Naive thymus-derived CD4-positive, alpha-beta T cell (primary cell): ENCODE measurements at regions not wholly inside any gene's neighbourhood (a gene's known extent, or its start where the extent isn't known, plus 50 kb on each side); places are given as distances from the start of the nearest gene placed in this dataset.

Experiments
- ATAC-seq: fragments of 150-1000 bp; cut with Tn5 transposase; 2 replicates; pipeline ENCODE4 v1.10.0; 2021; ENCODE audit warnings: mild to moderate bottlenecking, moderate library complexity
- CTCF ChIA-PET: fragments of 350-600 bp; sonication (Branson Sonifier 250); formaldehyde crosslinking; loops from one replicate; lab custom pipeline; 2021; ENCODE audit warnings: antibody characterized with exemption; lab: Charles Lee
- POLR2A ChIA-PET: fragments of 350-600 bp; sonication (Branson Sonifier 250); formaldehyde crosslinking; loops from one replicate; lab custom pipeline; 2021; ENCODE audit warnings: antibody characterized with exemption, inconsistent platforms; lab: Charles Lee
- DNase-seq, 9 donors: peaks; one replicate each; pipeline versions ENCODE4 v3.0.0 to v3.0.0-alpha.2; 2020 to 2022; ENCODE audit warnings: mixed read lengths in 1 of 9
- H3K27ac ChIP-seq: one replicate; pipeline ENCODE4 v1.7.0; 2013; ENCODE audit warnings: mild to moderate bottlenecking, low read depth, low read length, moderate library complexity
- H3K27me3 ChIP-seq, 2 donors: one replicate each; pipeline ENCODE4 v1.7.0; 2013; ENCODE audit warnings: low read length in 2 of 2, mild to moderate bottlenecking in 2 of 2, moderate library complexity in 2 of 2; ENCODE audit not compliant: control insufficient read depth in 2 of 2, insufficient read depth in 2 of 2
- H3K36me3 ChIP-seq, 3 experiments: 1 replicate in 2 of 3; 2 replicates in 1 of 3; pipeline ENCODE4 v1.7.0; 2013; ENCODE audit warnings: low read length in 3 of 3, mild to moderate bottlenecking in 3 of 3, moderate library complexity in 1 of 3; ENCODE audit not compliant: insufficient read depth in 3 of 3, control insufficient read depth in 2 of 3
- H3K4me1 ChIP-seq, 2 donors: one replicate each; pipeline ENCODE4 v1.7.0; 2013; ENCODE audit warnings: low read length in 2 of 2, mild to moderate bottlenecking in 2 of 2, moderate library complexity in 1 of 2; ENCODE audit not compliant: control insufficient read depth in 2 of 2, insufficient read depth in 2 of 2
- H3K4me3 ChIP-seq: 2 replicates; pipeline ENCODE4 v1.7.0; 2013; ENCODE audit warnings: mild to moderate bottlenecking, low read length
- H3K9me3 ChIP-seq, 3 experiments: 1 replicate in 2 of 3; 2 replicates in 1 of 3; pipeline ENCODE4 v1.7.0; 2013; ENCODE audit warnings: low read length in 3 of 3; ENCODE audit not compliant: control insufficient read depth in 2 of 3
- H3K27ac Mint-ChIP-seq, 9 donors: one replicate each; pipeline ENCODE4 v1.8.0; 2020 to 2022; ENCODE audit warnings: mixed read lengths in 9 of 9, mild to moderate bottlenecking in 8 of 9, moderate library complexity in 5 of 9, inconsistent platforms in 2 of 9
- H3K27me3 Mint-ChIP-seq, 5 donors: one replicate each; pipeline ENCODE4 v1.8.0; 2021 to 2022; ENCODE audit warnings: mixed read lengths in 5 of 5, mild to moderate bottlenecking in 1 of 5
- H3K36me3 Mint-ChIP-seq, 5 donors: one replicate each; pipeline ENCODE4 v1.8.0; 2020 to 2022; ENCODE audit warnings: mixed read lengths in 5 of 5, mild to moderate bottlenecking in 3 of 5, inconsistent platforms in 1 of 5
- H3K4me1 Mint-ChIP-seq, 7 donors: one replicate each; pipeline ENCODE4 v1.8.0; 2020 to 2022; ENCODE audit warnings: mixed read lengths in 7 of 7, mild to moderate bottlenecking in 3 of 7, inconsistent platforms in 1 of 7
- H3K4me3 Mint-ChIP-seq, 10 donors: one replicate each; pipeline ENCODE4 v1.8.0; 2020 to 2022; ENCODE audit warnings: mild to moderate bottlenecking in 10 of 10, mixed read lengths in 10 of 10, moderate library complexity in 6 of 10, inconsistent platforms in 2 of 10
- H3K9me3 Mint-ChIP-seq, 11 donors: one replicate each; pipeline ENCODE4 v1.8.0; 2020 to 2022; ENCODE audit warnings: mixed read lengths in 11 of 11, mild to moderate bottlenecking in 4 of 11, inconsistent platforms in 1 of 11, moderate library complexity in 1 of 11
- intact Hi-C, 2 donors: fragments of 100-400 bp; cut with micrococcal nuclease; formaldehyde crosslinking; loops; one replicate each; pipeline ENCODE4 v1.15.1; 2023

- H3K27ac ChIP-seq = no peak overlapping the region
- Mint-ChIP-seq H3K4me3 (no peak overlapping the region), H3K27ac (no peak overlapping the region), H3K4me1 (no peaks in the 10 kb centered on the region), H3K36me3 (no peaks in the 10 kb centered on the region), H3K27me3 (no peaks in the 10 kb centered on the region), H3K9me3 (peaks cover 0 to 12% (median 0%) of the 10 kb centered on the region in 11 donors)
- no peaks in the 10 kb centered on the region for H3K9me3 ChIP-seq
- POLR2A ChIA-PET = no interaction called here
- H3K4me3 ChIP-seq = no peak overlapping the region
- DNase-seq (no peak), ATAC-seq (no peak)
- H3K4me1 ChIP-seq = no peaks in the 10 kb centered on the region
- intact Hi-C loops = no loop called here
- no peaks in the 10 kb centered on the region for H3K27me3 ChIP-seq
- CTCF ChIA-PET = no interaction called here
- H3K36me3 ChIP-seq = no peaks in the 10 kb centered on the region
Observed at GRCh38 chr5:85709728-85710127, 908.0 kb upstream of the COX7C start.

DNA sequence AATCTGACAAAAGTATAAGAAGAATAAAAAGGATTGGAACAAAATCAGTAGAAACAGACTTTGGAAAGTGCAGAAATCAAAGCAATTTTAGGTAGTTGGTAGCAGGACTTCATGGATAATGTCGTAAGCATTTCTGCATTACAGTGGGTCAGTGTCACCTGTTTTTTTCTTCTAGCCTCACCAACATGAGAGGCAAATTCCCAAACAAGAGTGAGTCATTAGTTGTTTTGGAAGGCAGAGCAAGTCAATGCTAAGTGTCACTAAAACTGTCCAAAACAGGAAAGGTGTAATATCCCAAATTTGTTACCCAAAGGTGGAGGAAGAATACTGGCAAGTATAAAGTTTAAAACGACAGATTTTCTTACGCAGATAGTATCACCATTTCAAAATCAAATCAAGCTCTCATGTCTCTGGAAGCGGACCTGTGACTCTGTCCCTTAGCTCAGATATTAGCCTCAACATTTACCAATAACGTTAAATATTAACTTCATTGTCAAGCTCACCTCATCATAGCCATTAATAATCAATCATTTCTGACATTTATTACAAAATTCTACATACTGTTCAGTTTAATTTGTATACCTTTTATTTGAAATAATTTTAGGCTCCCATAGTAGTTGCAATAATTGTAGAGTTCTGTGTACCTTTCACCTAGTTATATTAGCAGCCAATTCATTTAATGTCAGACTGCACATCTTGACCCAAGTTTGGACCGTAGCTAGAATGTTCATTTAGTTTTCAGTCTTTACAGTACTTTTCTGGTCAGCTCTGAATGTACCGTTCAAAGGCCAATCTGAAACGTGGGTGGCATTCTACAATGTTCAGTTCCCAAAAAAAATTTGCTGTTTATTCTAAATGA lies 901.2 kb upstream of the COX7C start:
- Mint-ChIP-seq H3K27ac (no peak overlapping the region), H3K4me3 (no peak overlapping the region), H3K4me1 (no peaks in the 10 kb centered on the region), H3K36me3 (no peaks in the 10 kb centered on the region), H3K27me3 (no peaks in the 10 kb centered on the region), H3K9me3 (peaks cover 0 to 22% (median 0%) of the 10 kb centered on the region in 11 donors)
- POLR2A ChIA-PET = no interaction called here
- Histone ChIP-seq H3K4me1 (no peaks in the 10 kb centered on the region), H3K27ac (no peak overlapping the region), H3K36me3 (no peaks in the 10 kb centered on the region), H3K4me3 (no peak overlapping the region), H3K9me3 (no peaks in the 10 kb centered on the region), H3K27me3 (no peaks in the 10 kb centered on the region)
- no peak for ATAC-seq
- intact Hi-C loops = no loop called here
- CTCF ChIA-PET = no interaction called here
- DNase-seq = no peak

DNA sequence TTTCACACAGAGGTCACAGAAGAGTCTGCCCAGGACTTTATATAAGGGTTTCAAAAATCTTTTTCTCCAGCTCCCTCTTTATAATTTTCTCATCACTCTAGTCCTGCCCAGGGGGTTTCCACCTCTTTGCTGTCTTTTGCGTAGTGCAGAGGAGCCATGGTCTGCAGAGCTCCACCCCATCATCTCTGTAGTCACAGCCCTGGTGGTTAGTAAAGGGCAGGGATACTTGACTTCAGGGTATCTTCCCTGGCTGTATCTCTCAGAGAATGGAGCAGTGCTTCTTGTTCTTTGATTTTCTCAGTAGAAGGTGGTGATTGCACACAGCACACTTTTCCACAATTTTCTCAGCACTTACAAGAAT lies 900.6 kb upstream of the COX7C start:
- no peaks in the 10 kb centered on the region for H3K27me3 Mint-ChIP-seq
- ATAC-seq = no peak
- H3K27ac ChIP-seq = no peak overlapping the region
- H3K27me3 ChIP-seq = no peaks in the 10 kb centered on the region
- H3K27ac Mint-ChIP-seq = no peak overlapping the region
- no peak overlapping the region for H3K4me3 Mint-ChIP-seq
- no peaks in the 10 kb centered on the region for H3K4me1 ChIP-seq
- H3K4me1 Mint-ChIP-seq = no peaks in the 10 kb centered on the region
- H3K9me3 Mint-ChIP-seq = peaks cover 0 to 22% (median 2%) of the 10 kb centered on the region in 11 donors
- no peak overlapping the region for H3K4me3 ChIP-seq
- intact Hi-C loops = no loop called here
- ChIA-PET CTCF (no interaction called here), POLR2A (no interaction called here)
- no peaks in the 10 kb centered on the region for H3K9me3 ChIP-seq
- no peaks in the 10 kb centered on the region for H3K36me3 ChIP-seq
- DNase-seq = no peak
- H3K36me3 Mint-ChIP-seq = no peaks in the 10 kb centered on the region

- Histone ChIP-seq H3K36me3 (no peaks in the 10 kb centered on the region), H3K27ac (no peak overlapping the region), H3K4me3 (no peak overlapping the region), H3K27me3 (no peaks in the 10 kb centered on the region), H3K4me1 (no peaks in the 10 kb centered on the region), H3K9me3 (no peaks in the 10 kb centered on the region)
- DNase-seq = no peak
- no peaks in the 10 kb centered on the region for H3K36me3 Mint-ChIP-seq
- ChIA-PET POLR2A (no interaction called here), CTCF (no interaction called here)
- intact Hi-C loops = no loop called here
- H3K4me1 Mint-ChIP-seq = peaks cover 0 to 2% (median 0%) of the 10 kb centered on the region in 7 donors
- H3K27me3 Mint-ChIP-seq = no peaks in the 10 kb centered on the region
- H3K9me3 Mint-ChIP-seq = peaks cover under 1 to 18% (median 7%) of the 10 kb centered on the region in 11 donors
- H3K27ac Mint-ChIP-seq = no peak overlapping the region
- H3K4me3 Mint-ChIP-seq = no peak overlapping the region
- no peak for ATAC-seq
Observed at GRCh38 chr5:85732185-85732584, 885.6 kb upstream of the COX7C start.

GRCh38 chr5:85741972-85742371 lies 875.8 kb upstream of the COX7C start:
- no peak overlapping the region for H3K27ac Mint-ChIP-seq
- H3K9me3 ChIP-seq = no peaks in the 10 kb centered on the region
- H3K4me1 Mint-ChIP-seq = no peaks in the 10 kb centered on the region
- H3K9me3 Mint-ChIP-seq = peaks cover 0 to 34% (median 5%) of the 10 kb centered on the region in 11 donors
- no peak overlapping the region for H3K4me3 ChIP-seq
- POLR2A ChIA-PET = no interaction called here
- no peak for DNase-seq
- no peak overlapping the region for H3K27ac ChIP-seq
- H3K4me3 Mint-ChIP-seq = no peak overlapping the region
- no peaks in the 10 kb centered on the region for H3K4me1 ChIP-seq
- no peaks in the 10 kb centered on the region for H3K36me3 Mint-ChIP-seq
- intact Hi-C loops = no loop called here
- no peaks in the 10 kb centered on the region for H3K27me3 ChIP-seq
- no peak for ATAC-seq
- CTCF ChIA-PET = no interaction called here
- H3K36me3 ChIP-seq = no peaks in the 10 kb centered on the region
- H3K27me3 Mint-ChIP-seq = no peaks in the 10 kb centered on the region

DNA sequence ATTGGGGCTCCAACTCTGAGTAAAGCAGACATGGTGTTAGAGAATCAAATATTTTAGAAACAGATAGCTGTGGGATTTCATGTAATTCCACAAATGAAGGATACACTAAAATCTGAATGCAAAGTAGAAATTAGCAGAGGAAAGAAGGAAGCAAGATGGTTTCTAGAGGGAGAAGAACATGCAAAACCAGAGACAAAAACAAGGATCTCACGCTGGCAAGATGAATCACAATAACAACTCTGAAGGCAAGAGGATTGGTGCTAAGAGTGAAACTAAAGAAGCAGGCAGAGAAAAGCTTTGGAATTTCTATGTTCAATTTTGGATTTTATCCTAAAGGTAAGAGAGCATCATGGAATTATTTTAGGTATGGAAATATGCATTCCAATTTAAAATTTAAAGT lies 857.2 kb upstream of the COX7C start:
- H3K4me1 Mint-ChIP-seq = no peaks in the 10 kb centered on the region
- ATAC-seq = no peak
- H3K27me3 Mint-ChIP-seq = no peaks in the 10 kb centered on the region
- H3K4me3 Mint-ChIP-seq = no peak overlapping the region
- no peaks in the 10 kb centered on the region for H3K36me3 ChIP-seq
- DNase-seq = no peak
- CTCF ChIA-PET = no interaction called here
- H3K9me3 Mint-ChIP-seq = peaks cover 1 to 21% (median 5%) of the 10 kb centered on the region in 11 donors
- H3K9me3 ChIP-seq = no peaks in the 10 kb centered on the region
- intact Hi-C loops = no loop called here
- no peaks in the 10 kb centered on the region for H3K27me3 ChIP-seq
- no peak overlapping the region for H3K27ac ChIP-seq
- no peaks in the 10 kb centered on the region for H3K36me3 Mint-ChIP-seq
- POLR2A ChIA-PET = no interaction called here
- no peak overlapping the region for H3K4me3 ChIP-seq
- H3K27ac Mint-ChIP-seq = no peak overlapping the region
- no peaks in the 10 kb centered on the region for H3K4me1 ChIP-seq

GRCh38 chr5:85769347-85769746 lies 848.4 kb upstream of the COX7C start:
- POLR2A ChIA-PET = no interaction called here
- no peak overlapping the region for H3K4me3 ChIP-seq
- intact Hi-C loops = no loop called here
- Mint-ChIP-seq H3K4me1 (no peaks in the 10 kb centered on the region), H3K27ac (no peak overlapping the region), H3K4me3 (no peak overlapping the region), H3K27me3 (no peaks in the 10 kb centered on the region), H3K36me3 (peaks cover 0 to 3% (median 0%) of the 10 kb centered on the region in 5 donors), H3K9me3 (peaks cover 4 to 52% (median 13%) of the 10 kb centered on the region in 11 donors)
- DNase-seq (no peak), ATAC-seq (no peak)
- H3K9me3 ChIP-seq = peaks cover 0 to 2% (median 0%) of the 10 kb centered on the region in 3 experiments
- CTCF ChIA-PET = no interaction called here
- H3K36me3 ChIP-seq = no peaks in the 10 kb centered on the region
- no peaks in the 10 kb centered on the region for H3K27me3 ChIP-seq
- H3K4me1 ChIP-seq = no peaks in the 10 kb centered on the region
- H3K27ac ChIP-seq = no peak overlapping the region
